Activated CD4-positive, alpha-beta T cell treated with anti-CD3 and anti-CD28 coated beads, Interleukin-2, amount 10 ng/mL, durations not matched to agents 7 days and 5 days (primary cell): ENCODE measurements at regions not wholly inside any gene's neighbourhood (a gene's known extent, or its start where the extent isn't known, plus 50 kb on each side); places are given as distances from the start of the nearest gene placed in this dataset.
"Not testable (repeated sequence)": the region's sequence is repeated elsewhere in the genome, so short reads cannot be mapped to it uniquely, and the experiment has no call there.

Source experiments
- CTCF ChIA-PET: fragments of 350-600 bp; sonication (Branson Sonifier 250); formaldehyde crosslinking; loops from one replicate; lab custom pipeline; 2021; ENCODE audit warnings: antibody characterized with exemption; lab: Charles Lee
- POLR2A ChIA-PET: fragments of 350-600 bp; sonication (Branson Sonifier 250); formaldehyde crosslinking; loops from one replicate; lab custom pipeline; 2021; ENCODE audit warnings: antibody characterized with exemption; lab: Charles Lee
- DNase-seq: peaks from one replicate; pipeline ENCODE4 v3.0.0-alpha.2; 2020
- H3K27ac Mint-ChIP-seq: one replicate; pipeline ENCODE4 v1.8.0; 2021; ENCODE audit warnings: mild to moderate bottlenecking, moderate library complexity, mixed read lengths
- H3K27me3 Mint-ChIP-seq: one replicate; pipeline ENCODE4 v1.8.0; 2021; ENCODE audit warnings: mixed read lengths
- H3K36me3 Mint-ChIP-seq: one replicate; pipeline ENCODE4 v1.8.0; 2021; ENCODE audit warnings: low read depth, mixed read lengths
- H3K4me1 Mint-ChIP-seq: one replicate; pipeline ENCODE4 v1.8.0; 2021; ENCODE audit warnings: mixed read lengths
- H3K4me3 Mint-ChIP-seq: one replicate; pipeline ENCODE4 v1.8.0; 2021; ENCODE audit warnings: mild to moderate bottlenecking, moderate library complexity, mixed read lengths
- H3K9me3 Mint-ChIP-seq: one replicate; pipeline ENCODE4 v1.8.0; 2021; ENCODE audit warnings: mixed read lengths

DNA sequence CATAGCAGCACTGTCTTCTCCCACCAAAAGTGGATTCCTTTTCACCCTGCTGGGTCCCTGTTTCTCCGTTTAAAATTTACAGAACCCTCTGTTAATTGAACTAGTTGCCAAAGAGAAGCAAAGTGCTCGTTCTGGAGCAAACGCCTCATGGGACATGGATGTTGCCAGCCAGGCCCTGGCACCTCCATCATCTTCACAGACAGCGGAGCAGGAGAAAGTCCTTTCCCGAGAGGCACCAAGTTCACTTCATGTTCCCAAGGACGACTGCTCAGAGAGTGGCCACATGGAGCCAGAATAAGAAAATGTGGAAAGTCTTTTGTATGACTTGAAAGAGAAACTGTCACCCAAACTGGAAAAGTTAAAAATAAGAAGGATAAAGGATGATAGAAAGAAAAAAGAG, 151.5 kb downstream of the SOX1 start:
- Mint-ChIP-seq H3K36me3 (no peaks in the 10 kb centered on the region), H3K4me3 (no peak overlapping the region), H3K4me1 (no peaks in the 10 kb centered on the region), H3K9me3 (no peaks in the 10 kb centered on the region), H3K27me3 (no peaks in the 10 kb centered on the region), H3K27ac (no peak overlapping the region)
- CTCF ChIA-PET: no interaction called here
- POLR2A ChIA-PET: no interaction called here
- DNase-seq: no peak

DNA sequence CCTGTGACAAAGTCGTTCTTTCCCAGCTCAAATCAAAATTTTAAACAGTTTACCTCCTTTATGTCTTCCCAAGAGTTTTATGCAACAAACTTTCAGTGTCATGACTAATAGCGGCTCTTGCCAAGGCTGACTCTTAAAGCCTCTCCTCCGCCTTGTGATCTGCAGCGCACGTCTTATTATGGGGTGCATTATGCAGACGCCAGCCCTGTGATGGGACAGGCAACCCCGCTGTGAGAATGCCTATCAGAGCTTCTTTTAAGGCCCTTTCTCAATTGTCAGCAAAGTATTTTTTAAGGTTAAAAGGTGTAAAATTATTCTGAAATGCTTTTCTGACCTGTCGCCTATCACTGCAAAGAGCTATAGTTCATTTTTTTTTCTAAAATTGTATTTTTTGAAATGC, 152.8 kb downstream of the SOX1 start:
- Mint-ChIP-seq H3K36me3 (no peaks in the 10 kb centered on the region), H3K9me3 (no peaks in the 10 kb centered on the region), H3K4me1 (no peaks in the 10 kb centered on the region), H3K27ac (no peak overlapping the region), H3K4me3 (no peak overlapping the region), H3K27me3 (no peaks in the 10 kb centered on the region)
- DNase-seq: no peak
- POLR2A ChIA-PET: no interaction called here
- CTCF ChIA-PET: no interaction called here

GRCh38 chr13:112220296-112220875, 153.4 kb downstream of the SOX1 start:
- Mint-ChIP-seq H3K36me3 (no peaks in the 10 kb centered on the region), H3K4me1 (no peaks in the 10 kb centered on the region), H3K27me3 (no peaks in the 10 kb centered on the region), H3K9me3 (no peaks in the 10 kb centered on the region), H3K4me3 (no peak overlapping the region), H3K27ac (no peak overlapping the region)
- DNase-seq: no peak
- ChIA-PET CTCF (no interaction called here), POLR2A (no interaction called here)

- DNase-seq: no peak
- CTCF ChIA-PET: no interaction called here
Observed at GRCh38 chr13:112220925-112221324, 154.0 kb downstream of the SOX1 start.

GRCh38 chr13:112222971-112223370, 153.2 kb upstream of the SPACA7 start:
- ChIA-PET POLR2A (no interaction called here), CTCF (no interaction called here)
- no peak for DNase-seq
- no peaks in the 10 kb centered on the region for H3K9me3 Mint-ChIP-seq
- no peaks in the 10 kb centered on the region for H3K27me3 Mint-ChIP-seq
- H3K36me3 Mint-ChIP-seq: no peaks in the 10 kb centered on the region
- H3K4me3 Mint-ChIP-seq: no peak overlapping the region
- no peak overlapping the region for H3K27ac Mint-ChIP-seq
- H3K4me1 Mint-ChIP-seq: no peaks in the 10 kb centered on the region

More at GRCh38 chr13:112220925-112221324, 154.0 kb downstream of the SOX1 start:
- Mint-ChIP-seq H3K36me3 (no peaks in the 10 kb centered on the region), H3K27me3 (no peaks in the 10 kb centered on the region), H3K27ac (no peak overlapping the region), H3K9me3 (no peaks in the 10 kb centered on the region), H3K4me3 (no peak overlapping the region), H3K4me1 (no peaks in the 10 kb centered on the region)
- POLR2A ChIA-PET: no interaction called here

- H3K27me3 Mint-ChIP-seq, CTCF ChIA-PET, H3K4me1 Mint-ChIP-seq, H3K27ac Mint-ChIP-seq, H3K36me3 Mint-ChIP-seq, POLR2A ChIA-PET, H3K4me3 Mint-ChIP-seq, DNase-seq, H3K9me3 Mint-ChIP-seq: not testable (repeated sequence)
Observed at GRCh38 chr13:112223929-112224328, 152.2 kb upstream of the SPACA7 start.

DNA sequence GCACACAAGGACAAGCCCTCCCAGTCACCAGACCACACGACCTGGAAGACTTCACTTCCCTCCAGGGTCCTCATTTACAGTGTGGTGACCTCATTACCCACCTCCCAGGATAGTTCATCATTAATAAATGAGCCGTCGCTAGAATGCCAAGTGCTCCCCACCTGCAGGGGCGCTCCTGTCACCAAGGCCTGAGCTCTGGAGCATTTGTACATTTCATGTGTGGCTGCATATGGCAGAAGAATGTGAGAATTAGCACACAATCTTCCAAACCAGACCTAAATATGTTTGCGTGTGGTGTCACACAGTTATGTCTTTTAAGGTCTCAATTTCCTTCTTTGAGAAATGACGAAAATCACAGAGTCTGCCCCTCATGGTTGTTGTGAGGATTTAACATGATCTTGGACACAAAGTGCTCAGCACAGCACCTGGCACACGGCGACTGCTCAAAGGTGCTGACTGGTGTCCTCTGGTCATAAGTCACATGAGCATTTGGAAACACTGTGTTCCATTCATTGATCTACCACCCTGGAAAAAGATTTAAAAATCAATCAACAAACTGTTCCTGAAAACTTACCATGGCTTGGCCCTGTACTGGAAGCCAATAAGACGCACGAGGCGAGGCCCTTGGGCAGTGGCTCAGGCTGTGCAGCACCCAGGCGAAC, 150.6 kb upstream of the SPACA7 start:
- no peaks in the 10 kb centered on the region for H3K36me3 Mint-ChIP-seq
- DNase-seq: no peak
- no peaks in the 10 kb centered on the region for H3K27me3 Mint-ChIP-seq
- H3K9me3 Mint-ChIP-seq: no peaks in the 10 kb centered on the region
- no peak overlapping the region for H3K4me3 Mint-ChIP-seq
- ChIA-PET POLR2A (no interaction called here), CTCF (no interaction called here)
- no peaks in the 10 kb centered on the region for H3K4me1 Mint-ChIP-seq
- H3K27ac Mint-ChIP-seq: no peak overlapping the region

DNA sequence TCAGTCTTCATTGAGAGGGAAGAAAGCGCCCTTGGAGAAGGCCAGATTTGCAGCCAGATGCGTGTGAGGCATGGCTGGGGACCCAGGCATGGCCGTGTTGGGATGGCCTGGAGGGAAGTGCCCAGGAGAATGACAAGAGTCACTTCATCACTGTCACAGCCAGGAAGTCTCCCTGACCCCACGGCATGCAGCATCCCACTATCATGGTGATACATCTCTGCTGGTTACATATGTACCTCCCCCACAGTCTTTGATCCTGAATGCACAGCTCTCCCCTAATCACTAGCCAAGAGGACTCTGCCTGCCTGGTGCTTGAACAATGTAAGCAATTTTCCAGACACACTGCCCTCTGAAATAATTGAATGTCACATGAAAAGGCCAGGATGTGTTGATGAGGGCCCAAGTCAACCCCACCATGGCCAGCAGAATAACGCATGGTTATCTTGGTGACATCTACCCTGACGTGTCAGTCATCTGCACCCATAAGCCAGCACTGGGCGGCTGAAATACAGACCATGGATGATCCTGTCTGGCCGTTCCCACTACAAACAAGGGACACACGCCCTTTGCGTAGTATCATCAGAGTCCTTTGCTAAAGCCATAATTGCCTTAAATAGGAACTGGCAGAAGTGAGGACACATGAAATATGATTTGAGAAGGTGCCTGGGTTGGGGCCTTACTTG, 149.7 kb upstream of the SPACA7 start:
- Mint-ChIP-seq H3K9me3 (no peaks in the 10 kb centered on the region), H3K27me3 (no peaks in the 10 kb centered on the region), H3K4me3 (no peak overlapping the region), H3K27ac (no peak overlapping the region), H3K36me3 (no peaks in the 10 kb centered on the region), H3K4me1 (no peaks in the 10 kb centered on the region)
- POLR2A ChIA-PET: no interaction called here
- CTCF ChIA-PET: no interaction called here
- DNase-seq: no peak

DNA sequence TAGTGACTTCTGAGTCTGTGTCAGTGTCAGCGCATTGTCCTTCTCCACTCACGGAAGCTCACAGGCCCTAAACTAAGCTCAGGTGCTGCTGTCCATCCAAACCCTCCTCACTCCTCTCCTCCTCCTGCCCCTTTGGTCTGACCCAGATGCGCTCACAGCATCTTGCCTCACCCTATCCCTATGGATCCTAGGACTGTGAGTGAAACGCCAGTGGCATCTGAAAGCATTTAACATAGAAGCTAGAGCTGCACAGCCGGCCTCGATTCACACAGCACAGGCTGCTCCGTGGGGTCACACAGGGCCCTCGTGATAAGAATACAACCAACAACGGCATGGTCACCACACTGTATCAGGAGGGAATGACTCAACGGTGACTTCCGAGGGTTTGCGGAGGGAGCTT, 149.1 kb upstream of the SPACA7 start:
- no peaks in the 10 kb centered on the region for H3K4me1 Mint-ChIP-seq
- no peaks in the 10 kb centered on the region for H3K9me3 Mint-ChIP-seq
- no peak for DNase-seq
- CTCF ChIA-PET: no interaction called here
- H3K27me3 Mint-ChIP-seq: no peaks in the 10 kb centered on the region
- H3K27ac Mint-ChIP-seq: no peak overlapping the region
- no peaks in the 10 kb centered on the region for H3K36me3 Mint-ChIP-seq
- POLR2A ChIA-PET: no interaction called here
- H3K4me3 Mint-ChIP-seq: no peak overlapping the region

GRCh38 chr13:112229445-112229844, 146.7 kb upstream of the SPACA7 start:
- H3K9me3 Mint-ChIP-seq: no peaks in the 10 kb centered on the region
- CTCF ChIA-PET: no interaction called here
- no peak overlapping the region for H3K27ac Mint-ChIP-seq
- H3K4me3 Mint-ChIP-seq: no peak overlapping the region
- no peak for DNase-seq
- no peaks in the 10 kb centered on the region for H3K27me3 Mint-ChIP-seq
- POLR2A ChIA-PET: no interaction called here
- no peaks in the 10 kb centered on the region for H3K36me3 Mint-ChIP-seq
- no peaks in the 10 kb centered on the region for H3K4me1 Mint-ChIP-seq

- H3K27me3 Mint-ChIP-seq: no peaks in the 10 kb centered on the region
- DNase-seq: no peak
- no peak overlapping the region for H3K4me3 Mint-ChIP-seq
- ChIA-PET CTCF (no interaction called here), POLR2A (no interaction called here)
- no peaks in the 10 kb centered on the region for H3K9me3 Mint-ChIP-seq
- H3K27ac Mint-ChIP-seq: no peak overlapping the region
- H3K36me3 Mint-ChIP-seq: no peaks in the 10 kb centered on the region
- H3K4me1 Mint-ChIP-seq: no peaks in the 10 kb centered on the region
Observed at GRCh38 chr13:112229992-112230872, 145.9 kb upstream of the SPACA7 start.

- Mint-ChIP-seq H3K4me1 (no peaks in the 10 kb centered on the region), H3K4me3 (no peak overlapping the region), H3K36me3 (no peaks in the 10 kb centered on the region), H3K27ac (no peak overlapping the region), H3K9me3 (no peaks in the 10 kb centered on the region), H3K27me3 (no peaks in the 10 kb centered on the region)
- DNase-seq: no peak
- ChIA-PET CTCF (no interaction called here), POLR2A (no interaction called here)
Observed at GRCh38 chr13:112231451-112232083, 144.6 kb upstream of the SPACA7 start.

- no peaks in the 10 kb centered on the region for H3K27me3 Mint-ChIP-seq
- ChIA-PET POLR2A (no interaction called here), CTCF (no interaction called here)
- DNase-seq: no peak
- H3K36me3 Mint-ChIP-seq: no peaks in the 10 kb centered on the region
- no peak overlapping the region for H3K27ac Mint-ChIP-seq
- no peaks in the 10 kb centered on the region for H3K4me1 Mint-ChIP-seq
- H3K4me3 Mint-ChIP-seq: no peak overlapping the region
- H3K9me3 Mint-ChIP-seq: no peaks in the 10 kb centered on the region
Observed at GRCh38 chr13:112233256-112233655, 142.9 kb upstream of the SPACA7 start.
